ENCODE measurements at regions not wholly inside any gene's neighbourhood (a gene's known extent, or its start where the extent isn't known, plus 50 kb on each side); places are given as distances from the start of the nearest gene placed in this dataset.

- TF ChIP-seq ARNT (IDR thresholded peaks at IDR 0.05) (no peak), FOXM1 (IDR thresholded peaks at IDR 0.05; ENCODE audit: borderline replicate concordance) (no peak), FOXA1 (IDR thresholded peaks at IDR 0.05) (no peak), BHLHE40 (IDR thresholded peaks at IDR 0.05; ENCODE audit: borderline replicate concordance) (no peak), HDGF (IDR thresholded peaks at IDR 0.05; ENCODE audit: borderline replicate concordance) (no peak), L3MBTL2 (conservative IDR thresholded peaks at IDR 0.05) (no peak), SP1 (IDR thresholded peaks at IDR 0.05) (no peak), SUZ12 (IDR thresholded peaks at IDR 0.05) (no peak), TARDBP (IDR thresholded peaks at IDR 0.05) (no peak), FOXK2 (IDR thresholded peaks at IDR 0.05) (no peak), LEF1 (IDR thresholded peaks at IDR 0.05; ENCODE audit: borderline replicate concordance) (no peak), ELF4 (IDR thresholded peaks at IDR 0.05) (no peak), ZNF384 (IDR thresholded peaks at IDR 0.05) (no peak)
- TF ChIP-seq, protein P1, sequence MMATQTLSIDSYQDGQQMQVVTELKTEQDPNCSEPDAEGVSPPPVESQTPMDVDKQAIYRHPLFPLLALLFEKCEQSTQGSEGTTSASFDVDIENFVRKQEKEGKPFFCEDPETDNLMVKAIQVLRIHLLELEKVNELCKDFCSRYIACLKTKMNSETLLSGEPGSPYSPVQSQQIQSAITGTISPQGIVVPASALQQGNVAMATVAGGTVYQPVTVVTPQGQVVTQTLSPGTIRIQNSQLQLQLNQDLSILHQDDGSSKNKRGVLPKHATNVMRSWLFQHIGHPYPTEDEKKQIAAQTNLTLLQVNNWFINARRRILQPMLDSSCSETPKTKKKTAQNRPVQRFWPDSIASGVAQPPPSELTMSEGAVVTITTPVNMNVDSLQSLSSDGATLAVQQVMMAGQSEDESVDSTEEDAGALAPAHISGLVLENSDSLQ (IDR thresholded peaks at IDR 0.05) = no peak
Measured at GRCh38 chr1:208918160-208918559, 665.4 kb upstream of the CAMK1G start.
